ENCODE measurements at regions not wholly inside any gene's neighbourhood (a gene's known extent, or its start where the extent isn't known, plus 50 kb on each side); places are given as distances from the start of the nearest gene placed in this dataset.

DNA sequence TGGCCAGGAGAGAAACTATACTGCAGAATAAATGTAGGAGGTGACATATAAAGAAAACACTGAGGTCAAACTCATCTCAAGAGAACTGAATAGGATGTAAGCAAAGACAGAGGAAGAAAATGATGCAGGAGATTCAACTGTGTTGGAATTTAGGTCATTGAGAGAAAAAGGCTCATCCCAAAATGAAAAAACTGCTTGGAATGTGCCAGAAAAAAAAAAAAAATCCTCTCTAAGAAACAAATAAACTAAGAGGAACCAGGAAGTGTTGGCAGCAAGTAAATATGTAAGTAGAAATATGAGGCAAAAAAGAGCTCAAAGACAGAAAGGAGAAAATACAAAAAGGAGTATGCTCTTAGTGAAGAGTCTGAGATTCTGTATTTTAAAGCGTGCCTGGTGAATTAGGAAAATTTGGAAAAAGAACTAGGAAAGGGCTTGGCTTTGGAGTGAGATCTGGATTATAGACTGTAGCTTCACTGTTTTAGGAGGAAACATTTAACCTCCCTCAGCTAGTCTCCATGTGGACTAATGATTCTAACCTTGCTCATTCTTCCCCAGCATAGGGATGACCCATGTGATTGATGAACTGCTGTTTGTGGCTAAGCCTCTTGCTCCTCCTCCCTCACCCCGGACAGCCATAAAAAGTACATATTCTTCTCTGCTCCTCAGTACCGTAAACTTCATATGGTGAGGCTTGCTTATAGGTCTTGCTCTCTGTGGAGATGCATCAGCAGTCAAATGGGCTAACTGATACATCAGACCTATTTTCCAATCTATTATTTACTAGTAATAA, 185.6 kb upstream of the POU5F2 start:
- no peak for DNase-seq

DNA sequence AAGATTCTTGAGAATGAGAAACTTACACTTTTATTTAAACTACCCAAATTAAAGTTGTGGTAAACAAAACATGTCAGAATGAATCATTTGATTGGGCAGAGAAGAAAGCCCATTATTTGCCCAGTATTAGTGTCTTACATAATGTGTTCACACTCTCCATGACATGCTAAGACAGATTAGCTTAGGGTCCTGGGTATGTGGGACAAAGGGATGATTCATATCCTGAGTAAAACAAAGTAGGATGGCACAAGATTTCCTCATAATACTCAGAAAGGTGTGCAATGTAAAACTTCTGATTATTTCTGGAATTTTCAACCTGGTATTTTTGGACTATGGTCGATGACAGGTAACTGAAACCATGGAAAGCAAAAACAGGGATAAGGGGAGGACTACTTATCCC, 183.9 kb upstream of the POU5F2 start:
- no peak for DNase-seq

DNA sequence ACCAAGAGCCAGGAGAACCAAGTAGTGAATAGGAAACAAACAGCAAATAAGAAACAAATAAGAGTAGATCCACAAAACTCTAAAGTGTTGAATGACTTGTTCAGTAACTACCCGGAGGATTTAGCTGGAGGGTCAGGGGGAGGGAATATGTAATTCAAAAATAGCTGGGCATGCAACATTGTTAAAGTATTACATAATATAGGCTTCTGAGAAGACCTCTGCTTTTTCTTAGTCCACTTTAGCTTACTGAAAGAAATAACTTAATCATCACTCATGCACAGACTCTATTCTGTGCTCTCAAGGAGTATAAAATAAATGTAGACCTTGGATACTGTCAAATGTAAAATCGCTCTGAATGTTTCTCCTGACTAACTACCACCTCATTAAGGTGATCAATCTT, 183.2 kb upstream of the POU5F2 start:
- DNase-seq, result no peak

DNA sequence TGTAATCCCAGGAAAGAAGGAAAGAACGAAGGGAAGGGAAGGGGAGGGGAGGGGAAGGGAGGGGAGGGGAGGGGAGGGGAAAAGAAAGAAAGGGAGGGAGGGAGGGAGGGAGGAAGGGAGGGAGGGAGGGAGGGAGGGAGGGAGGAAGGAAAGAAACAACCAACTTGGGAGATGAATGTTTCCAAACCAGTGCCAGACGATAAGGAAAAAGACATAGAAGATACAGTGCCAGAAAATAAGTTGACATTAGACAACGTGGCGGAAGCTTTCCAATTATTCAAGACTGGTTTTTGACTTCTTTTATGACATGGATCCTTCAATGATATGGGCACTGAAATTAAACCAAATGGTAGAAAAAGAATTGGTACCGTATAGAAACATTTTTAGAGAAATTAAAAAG, 181.2 kb upstream of the POU5F2 start:
- DNase-seq, result no peak

DNA sequence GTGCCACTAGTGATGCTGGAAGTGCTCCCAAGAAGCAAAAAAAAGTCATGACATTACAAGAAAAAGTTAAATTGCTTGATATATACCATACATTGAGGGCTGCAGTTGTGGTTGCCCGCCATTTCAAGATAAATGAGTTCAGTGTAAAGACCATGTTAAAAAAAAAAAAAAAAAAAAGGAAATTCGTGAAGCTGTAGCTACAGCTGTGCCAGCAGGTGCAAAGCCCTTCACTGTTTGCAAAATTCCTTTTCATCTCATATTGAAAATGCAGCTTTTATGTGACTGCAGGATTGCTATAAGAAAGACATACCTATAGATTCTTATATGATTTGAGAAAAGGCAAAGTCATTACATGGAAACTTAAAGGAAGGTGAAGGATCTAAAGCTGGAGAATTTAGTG, 179.6 kb upstream of the POU5F2 start:
- DNase-seq, result no peak

DNA sequence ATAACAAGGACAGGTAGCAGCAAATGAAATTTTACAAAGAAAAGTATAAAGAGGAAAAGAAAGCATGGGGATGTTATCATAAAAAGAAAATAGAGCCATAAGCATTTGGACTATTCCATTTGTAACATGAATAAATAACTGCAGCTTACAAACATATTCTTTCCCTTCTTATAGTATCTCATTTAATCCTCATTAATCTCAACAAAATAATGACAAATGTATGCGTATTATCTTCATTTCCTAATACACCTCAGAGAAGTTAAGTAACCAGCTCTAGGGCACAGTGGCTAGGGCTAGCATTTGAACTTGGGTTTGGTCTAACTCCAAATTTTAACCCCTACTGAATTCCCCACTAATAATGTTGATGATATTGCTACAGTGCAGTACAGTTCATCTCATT, 175.5 kb upstream of the POU5F2 start:
- no peak for DNase-seq

DNA sequence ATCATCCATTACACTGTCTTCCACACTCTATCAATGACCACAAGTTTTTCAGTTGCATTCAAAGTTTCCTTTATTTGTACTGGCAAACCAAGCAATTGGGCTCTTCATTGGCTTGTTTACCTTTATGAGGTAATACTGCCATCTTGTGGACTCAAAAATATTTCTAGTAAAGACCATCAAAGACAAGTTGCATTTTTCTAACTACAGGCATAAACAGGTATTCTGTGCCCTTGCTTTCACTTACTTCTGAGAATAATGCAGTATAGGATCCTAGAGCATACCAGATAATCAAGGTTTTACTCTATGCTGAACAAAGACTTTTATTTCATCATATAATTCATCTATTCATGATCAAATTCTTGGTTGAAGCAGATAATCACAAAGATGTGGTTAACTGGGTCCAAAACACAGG, 173.7 kb upstream of the POU5F2 start:
- peak; percentile 48 to 74 (median 73) for DNase-seq

DNA sequence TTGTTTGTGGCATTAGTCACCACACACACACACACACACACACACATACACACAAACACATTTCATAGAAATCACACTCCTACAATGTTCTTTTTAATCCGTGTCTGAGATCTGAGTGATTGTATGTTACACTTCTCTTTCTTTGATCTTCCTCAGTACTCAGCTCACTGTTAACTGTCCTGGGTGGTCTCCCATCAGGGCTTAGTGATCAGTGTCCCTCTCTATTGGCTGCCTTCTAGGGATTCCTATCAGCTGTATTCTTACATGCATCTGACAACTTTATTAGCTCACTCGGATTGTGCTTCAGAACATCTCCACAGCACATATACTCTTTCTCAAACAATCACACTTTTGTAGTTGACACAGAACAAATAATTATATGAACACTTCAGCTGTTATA, 170.2 kb upstream of the POU5F2 start:
- DNase-seq, result no peak

DNA sequence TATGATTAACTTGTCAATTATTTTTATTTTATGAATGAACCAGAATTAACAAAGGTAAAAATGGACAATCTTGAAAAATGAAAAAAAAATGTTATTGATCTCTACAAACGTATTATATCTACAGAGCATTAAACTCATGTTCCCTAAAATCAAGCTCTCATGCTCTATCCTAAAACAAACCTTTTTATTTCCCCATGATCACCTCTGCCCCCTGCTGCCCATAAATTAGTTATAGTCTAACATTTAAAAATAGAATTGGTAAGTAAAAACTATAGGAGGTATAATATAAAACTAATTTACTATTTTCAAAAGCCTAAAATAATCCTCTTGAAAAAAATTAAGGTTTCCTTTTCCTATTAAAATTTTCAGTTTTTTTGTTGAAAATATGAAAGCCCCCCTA, 168.0 kb upstream of the POU5F2 start:
- DNase-seq, result peak in 2 of 3 donors; percentile 17 to 26

DNA sequence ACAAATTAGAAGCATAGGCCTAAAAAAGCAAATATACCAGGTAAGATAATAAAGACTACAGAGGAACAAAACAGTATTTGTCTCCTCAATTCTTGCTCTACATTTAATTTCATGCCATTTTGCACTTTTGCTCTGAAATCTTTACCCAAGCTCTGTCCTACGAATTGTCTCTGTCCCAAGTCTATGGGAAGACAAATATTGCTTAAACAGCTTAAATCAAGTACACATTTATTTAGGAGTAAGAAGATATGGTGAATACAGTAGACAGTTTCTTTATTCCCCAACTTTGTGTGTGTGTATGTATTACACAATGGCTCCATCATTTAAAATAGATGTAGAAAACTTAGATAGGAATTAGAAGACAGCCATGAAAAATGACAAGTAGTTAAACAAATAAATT, 163.5 kb upstream of the POU5F2 start:
- no peak for DNase-seq

DNA sequence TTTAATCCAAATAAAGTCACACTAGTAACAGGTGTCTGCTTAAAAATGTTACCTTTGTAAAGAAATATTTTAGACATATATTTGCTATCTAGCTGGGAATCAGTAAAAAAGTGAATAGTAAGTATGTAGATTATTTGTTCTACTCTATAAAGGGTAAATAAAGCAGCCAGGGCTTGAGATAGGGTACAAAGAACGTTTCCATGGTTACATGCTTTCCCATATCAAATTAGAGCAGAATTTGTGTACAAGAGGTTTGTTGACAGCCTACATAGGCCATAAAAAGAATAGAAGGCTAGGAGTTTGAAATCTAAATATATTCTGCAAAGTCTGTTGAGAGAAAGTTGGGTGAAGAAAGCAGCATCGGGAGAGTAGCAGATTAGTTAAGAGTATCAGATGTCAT, 160.9 kb upstream of the POU5F2 start:
- DNase-seq, result no peak

DNA sequence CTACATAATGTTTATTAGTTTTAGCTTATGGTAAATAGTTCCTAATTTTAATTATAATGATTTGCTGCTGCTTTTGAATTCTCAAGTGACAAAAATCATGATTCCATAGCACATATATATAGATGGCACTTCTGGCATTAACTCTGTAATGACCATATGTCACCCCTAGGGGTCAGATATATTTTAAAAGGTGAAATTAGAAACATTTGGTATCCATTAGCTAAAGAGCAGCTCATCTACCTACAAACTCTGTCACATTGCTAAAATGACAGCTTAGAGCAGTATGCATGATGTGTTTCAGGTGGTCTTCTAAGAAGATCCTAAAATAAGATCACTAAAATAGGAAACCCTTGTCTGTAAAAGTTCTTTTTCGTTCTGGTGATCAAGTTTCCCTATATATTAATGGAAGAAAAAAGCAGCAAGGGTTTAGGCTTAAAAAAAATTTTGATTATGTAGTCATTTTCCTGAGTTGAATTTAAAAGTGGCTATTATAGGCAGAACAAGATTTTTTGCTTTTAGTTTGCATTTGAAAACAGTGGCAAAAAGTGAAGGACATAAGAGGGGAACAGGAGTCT, 157.7 kb upstream of the POU5F2 start:
- DNase-seq, result peak in 2 of 3 donors; percentile 23 to 29

DNA sequence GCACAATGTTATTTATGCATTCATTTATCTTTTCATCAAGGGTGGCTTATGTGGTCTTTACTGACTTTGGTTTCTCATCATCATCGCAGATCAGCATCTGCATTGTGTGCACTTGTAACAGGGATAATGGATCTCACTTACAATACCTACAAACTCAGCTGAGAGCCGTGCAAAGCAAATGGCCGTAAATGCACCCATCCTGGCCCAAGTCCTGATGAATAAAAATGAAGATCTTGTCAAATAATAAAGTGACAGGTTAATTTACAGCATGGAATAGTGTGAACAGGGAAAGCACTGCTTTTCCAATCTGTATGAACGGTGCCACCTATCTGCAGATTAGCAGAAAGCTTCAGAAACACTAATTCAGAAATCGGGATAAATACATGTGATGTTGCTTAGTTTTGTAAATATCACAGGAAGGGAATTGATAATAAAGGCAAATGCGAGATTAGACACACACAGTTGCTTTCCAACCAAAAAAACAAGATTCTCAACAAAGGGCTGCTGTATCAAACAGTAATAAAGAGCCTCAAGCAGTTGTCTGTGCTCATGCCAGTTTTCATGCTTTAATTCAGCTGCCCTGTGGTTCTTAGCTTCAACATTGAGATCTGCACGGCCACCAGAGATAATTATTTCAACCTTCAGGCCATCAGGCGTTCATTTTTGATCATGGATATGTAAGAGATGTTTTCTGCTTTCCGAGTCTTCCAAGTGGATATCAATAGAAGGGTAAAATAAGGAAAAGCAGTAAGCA, 153.4 kb upstream of the POU5F2 start:
- DNase-seq, result no peak

DNA sequence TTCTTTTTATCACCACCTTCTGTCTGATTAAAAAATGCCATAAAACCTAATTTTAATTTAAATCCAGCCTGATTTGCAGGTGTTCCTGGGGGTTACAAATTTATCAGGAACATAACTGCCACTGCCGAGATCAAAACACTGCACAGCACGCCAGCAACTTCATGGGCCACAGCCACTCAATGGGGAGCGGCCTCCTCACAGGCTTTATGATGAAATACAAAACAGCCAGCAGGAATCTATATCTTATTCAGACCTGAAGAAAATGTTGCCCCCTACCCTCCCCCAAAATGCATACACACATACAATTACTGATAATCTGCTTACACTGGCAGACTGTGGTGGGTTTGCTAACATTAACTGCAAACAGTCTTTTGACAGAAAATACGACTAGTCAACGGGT, 151.7 kb upstream of the POU5F2 start:
- DNase-seq, result no peak

DNA sequence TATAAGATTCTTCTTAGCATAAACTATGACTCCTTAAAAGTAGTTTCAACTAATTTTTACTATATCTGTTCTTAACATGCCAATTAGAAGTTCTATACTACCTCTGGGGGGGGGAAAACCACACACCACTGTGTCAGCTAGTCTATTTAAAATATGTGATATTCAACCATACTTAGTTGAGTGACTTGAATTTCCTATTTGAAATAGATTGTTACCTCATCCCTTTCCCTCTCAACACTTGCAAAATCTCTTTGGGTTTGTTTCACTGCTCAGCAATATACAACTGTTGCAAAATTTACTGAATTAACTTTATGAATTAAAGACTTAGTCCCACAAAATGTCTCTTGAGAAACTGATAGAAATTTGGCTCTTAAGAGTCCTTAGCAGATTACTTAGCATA, 151.1 kb upstream of the POU5F2 start:
- DNase-seq, result no peak

DNA sequence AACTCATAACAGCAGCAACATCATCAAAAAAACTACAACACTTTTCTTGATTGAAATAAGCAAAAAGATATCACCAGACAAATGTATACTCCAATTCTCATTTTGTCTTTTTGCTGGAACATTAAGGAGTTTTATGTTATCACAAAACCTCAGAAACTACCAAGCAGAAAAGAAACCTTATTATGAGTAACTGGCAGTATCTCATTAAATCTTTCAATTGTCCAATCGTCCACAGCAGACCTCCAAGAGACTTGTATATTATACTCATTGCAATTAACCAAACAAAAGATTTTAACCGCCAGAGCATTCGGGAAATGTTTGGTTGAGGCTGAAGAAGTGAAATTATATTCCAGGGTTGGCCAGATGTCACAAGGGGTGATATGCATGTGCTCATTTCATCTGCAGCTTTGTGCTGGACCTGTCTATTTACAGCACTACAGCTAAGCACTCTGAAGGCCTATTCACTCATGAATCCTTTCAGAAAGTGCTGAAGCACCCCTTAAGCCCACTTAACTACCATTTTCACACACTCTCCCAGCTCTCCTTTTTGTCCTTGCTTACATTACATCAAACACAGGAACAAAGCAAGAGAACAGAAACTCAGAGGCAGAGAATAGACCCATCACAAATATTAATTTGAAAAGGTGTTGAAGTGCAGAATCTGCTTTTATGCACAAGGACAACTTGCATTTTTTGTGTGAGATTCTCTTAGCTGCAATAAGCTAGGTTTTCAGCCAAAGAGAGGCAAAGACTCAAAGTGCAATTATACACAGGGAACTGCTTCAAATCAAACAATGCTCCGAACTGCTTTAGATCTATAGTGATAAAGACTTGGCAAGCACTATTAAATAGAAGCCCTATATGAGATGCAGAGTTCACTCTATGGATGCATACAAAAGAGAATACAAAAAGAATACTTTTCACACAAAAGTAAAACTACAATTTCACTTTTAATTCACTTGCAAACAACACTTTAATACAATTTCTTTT, 150.4 kb upstream of the POU5F2 start:
- no peak for DNase-seq

DNA sequence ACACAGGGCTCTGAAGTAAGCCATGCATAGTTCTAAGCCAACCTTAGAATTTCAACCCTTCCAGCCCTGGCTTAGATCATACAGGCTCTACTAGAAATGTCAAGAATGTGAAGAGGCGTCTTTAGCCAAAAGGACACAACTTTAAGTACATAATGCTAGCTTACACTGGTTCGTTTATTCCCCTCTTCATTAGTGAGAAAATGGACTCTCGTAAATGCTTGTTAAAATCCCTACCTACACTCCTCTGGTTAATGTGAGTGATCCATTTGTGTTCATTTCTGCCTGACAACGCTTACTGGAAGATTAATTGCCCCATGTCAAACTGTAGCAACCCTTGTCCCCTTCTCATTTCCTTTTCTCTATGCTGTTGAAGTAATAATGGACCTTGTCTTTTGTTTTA, 149.3 kb upstream of the POU5F2 start:
- DNase-seq, result no peak

DNA sequence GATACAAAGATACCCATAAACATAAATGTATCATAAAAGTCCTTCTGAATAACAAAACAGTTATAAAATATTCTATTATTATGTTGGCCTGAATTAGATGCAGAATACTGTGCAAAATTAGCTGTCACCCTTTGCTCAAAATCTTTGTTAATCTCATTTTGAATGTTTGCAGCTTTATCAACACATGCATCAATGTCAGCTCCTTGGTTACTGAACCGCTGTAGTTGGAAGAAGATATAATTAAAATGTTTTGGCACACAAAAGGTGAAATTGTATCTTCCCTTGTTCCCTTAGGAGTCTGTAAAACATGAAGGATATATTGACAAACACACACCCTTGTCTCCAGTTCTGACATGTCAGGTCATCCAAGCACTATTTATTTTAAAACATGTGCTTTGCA, 146.3 kb upstream of the POU5F2 start:
- DNase-seq, result no peak

DNA sequence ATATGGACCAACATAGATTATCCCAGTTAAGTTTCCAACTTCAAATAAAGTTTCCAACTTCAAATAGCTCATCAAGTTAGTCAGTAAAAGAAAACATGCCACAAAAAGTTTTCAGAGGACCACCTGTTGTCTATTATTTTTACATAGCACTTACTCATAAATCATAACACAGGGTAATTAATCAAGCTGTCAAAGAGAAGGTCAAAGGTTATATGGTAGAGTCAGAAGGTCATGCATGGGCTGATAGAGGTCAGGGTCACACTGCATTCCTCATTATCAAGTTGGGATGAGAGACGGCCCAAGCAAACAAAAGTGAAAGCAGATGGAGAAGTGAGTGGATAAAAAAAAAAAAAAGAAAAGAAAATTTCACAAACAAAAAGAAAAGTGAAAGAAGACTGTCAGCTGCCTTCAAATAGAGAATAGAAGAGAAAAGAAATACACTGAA, 145.5 kb upstream of the POU5F2 start:
- DNase-seq, result peak; percentile 18 to 40 (median 22)

DNA sequence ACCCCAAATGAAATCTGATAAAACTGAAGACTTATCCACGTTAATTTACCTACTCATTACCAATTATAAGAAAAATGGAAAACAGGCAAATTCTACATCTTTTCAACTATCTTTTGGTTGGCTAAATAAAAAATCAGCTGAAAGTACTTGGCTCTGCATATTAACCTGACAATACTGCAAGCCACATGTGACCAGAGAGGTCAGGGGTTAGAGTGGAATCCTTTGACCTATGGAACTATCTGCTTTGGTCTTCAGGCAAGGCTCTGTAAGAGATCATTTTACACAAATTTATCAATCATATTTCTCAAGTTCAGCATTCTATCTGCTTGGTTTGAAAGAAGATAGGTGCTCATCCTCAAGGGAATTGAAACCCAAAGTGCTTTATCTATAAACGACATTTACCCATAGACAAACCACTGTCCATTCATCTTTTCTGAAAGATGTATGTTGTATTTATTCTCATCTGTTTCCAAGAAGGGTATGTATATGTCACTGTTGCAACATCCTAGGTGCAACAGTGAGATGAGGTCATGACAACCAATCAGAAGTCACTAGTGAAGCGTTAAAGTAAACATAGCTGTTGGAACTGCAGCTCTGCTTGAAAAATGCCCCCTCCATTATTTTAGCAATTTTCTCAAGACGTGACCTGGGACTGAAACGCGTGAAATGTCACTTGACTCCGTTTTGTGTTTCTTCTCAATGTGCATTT, 144.9 kb upstream of the POU5F2 start:
- DNase-seq, result no peak

DNA sequence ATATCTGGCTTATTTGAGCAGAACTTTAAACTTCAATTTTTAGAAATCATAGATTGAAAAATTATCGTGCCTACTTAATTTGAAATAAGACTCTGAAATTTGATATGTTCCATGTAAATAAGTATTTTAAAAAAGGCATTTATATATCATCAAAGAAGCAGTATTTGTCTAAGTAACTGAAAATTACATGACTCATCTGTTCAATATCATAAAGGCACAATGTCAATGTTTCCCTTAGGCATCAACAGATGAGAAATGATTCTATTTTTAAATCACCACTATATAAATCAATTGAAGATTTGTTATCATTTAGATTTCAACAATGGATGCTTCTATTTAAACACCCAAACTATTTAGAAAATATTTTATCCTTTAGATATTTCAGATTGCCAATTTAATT, 142.9 kb upstream of the POU5F2 start:
- DNase-seq, result no peak

DNA sequence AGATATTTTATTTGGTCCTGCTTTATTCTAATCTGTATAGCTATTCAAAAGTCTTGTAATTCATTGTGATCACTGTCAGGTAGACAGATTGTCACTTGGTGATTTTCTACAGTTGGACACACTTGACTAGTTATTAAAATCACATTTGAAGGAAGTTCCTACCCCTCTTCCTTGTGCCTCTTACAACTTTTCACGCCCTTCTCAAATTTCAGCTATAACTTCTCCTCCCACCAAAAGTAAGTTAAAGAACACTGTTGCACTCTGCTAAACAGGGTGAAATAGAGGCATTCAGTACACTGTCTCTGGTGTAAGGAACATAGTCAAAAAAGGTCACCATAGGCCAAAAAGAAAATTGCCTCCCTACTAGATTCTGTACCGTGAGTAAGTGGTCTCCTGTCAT, 142.1 kb upstream of the POU5F2 start:
- DNase-seq, result no peak
